HG03354 (cell line): ENCODE measurements at regions not wholly inside any gene's neighbourhood (a gene's known extent, or its start where the extent isn't known, plus 50 kb on each side); places are given as distances from the start of the nearest gene placed in this dataset.

Experiments used
- ATAC-seq: cut with Tn5 transposase; IDR thresholded peaks from one replicate; pipeline ENCODE4 v1.9.1; 2021; ENCODE audit warnings: mild to moderate bottlenecking; ENCODE audit not compliant: unreplicated experiment, poor library complexity, severe bottlenecking

GRCh38 chr5:119876522-119876921 lies 247.2 kb downstream of the FAM170A start:
- ATAC-seq, result no peak

GRCh38 chr5:119878712-119879111 lies 249.4 kb downstream of the FAM170A start:
- ATAC-seq, result no peak

- ATAC-seq, result no peak
Measured at GRCh38 chr5:119879446-119879845, 250.1 kb downstream of the FAM170A start.

GRCh38 chr5:119895066-119895465 lies 265.7 kb downstream of the FAM170A start:
- no peak for ATAC-seq

GRCh38 chr5:119896826-119897536 lies 267.6 kb downstream of the FAM170A start:
- no peak for ATAC-seq

- no peak for ATAC-seq
Measured at GRCh38 chr5:119897537-119898370, 268.4 kb downstream of the FAM170A start.

- ATAC-seq, result no peak
Measured at GRCh38 chr5:119899981-119900380, 270.6 kb downstream of the FAM170A start.

- ATAC-seq, result no peak
Measured at GRCh38 chr5:119902593-119902992, 273.2 kb downstream of the FAM170A start.

- no peak for ATAC-seq
Measured at GRCh38 chr5:119913425-119913824, 284.1 kb downstream of the FAM170A start.

GRCh38 chr5:119919279-119919678 lies 289.9 kb downstream of the FAM170A start:
- no peak for ATAC-seq

- no peak for ATAC-seq
Measured at GRCh38 chr5:119926301-119926700, 296.9 kb downstream of the FAM170A start.

- no peak for ATAC-seq
Measured at GRCh38 chr5:119928974-119929373, 299.6 kb downstream of the FAM170A start.

- ATAC-seq, result no peak
Measured at GRCh38 chr5:119930490-119930889, 301.1 kb downstream of the FAM170A start.

- no peak for ATAC-seq
Measured at GRCh38 chr5:119943148-119943547, 313.8 kb downstream of the FAM170A start.

- no peak for ATAC-seq
Measured at GRCh38 chr5:119945691-119946090, 316.3 kb downstream of the FAM170A start.

- ATAC-seq, result no peak
Measured at GRCh38 chr5:119948162-119948561, 318.8 kb downstream of the FAM170A start.

- ATAC-seq, result no peak
Measured at GRCh38 chr5:119949426-119949999, 320.2 kb downstream of the FAM170A start.

GRCh38 chr5:119951330-119951934 lies 322.1 kb downstream of the FAM170A start:
- no peak for ATAC-seq

- no peak for ATAC-seq
Measured at GRCh38 chr5:119953474-119953873, 324.1 kb downstream of the FAM170A start.

- no peak for ATAC-seq
Measured at GRCh38 chr5:119954106-119954505, 324.7 kb downstream of the FAM170A start.
